Activated CD8-positive, alpha-beta memory T cell treated with anti-CD3 and anti-CD28 coated beads, Interleukin-2, amount 50 U/mL, for 1 hour (primary cell): ENCODE measurements at regions not wholly inside any gene's neighbourhood (a gene's known extent, or its start where the extent isn't known, plus 50 kb on each side); places are given as distances from the start of the nearest gene placed in this dataset.

Experiments
- DNase-seq: peaks from one replicate; pipeline ENCODE4 v3.0.0-alpha.2; 2020; ENCODE audit errors: extremely low read depth

- no peak for DNase-seq
Measured at GRCh38 chr2:241982706-241983570, 113.4 kb downstream of the RTP5 start.

GRCh38 chr2:241983571-241984270 lies 114.2 kb downstream of the RTP5 start:
- no peak for DNase-seq

- no peak for DNase-seq
Measured at GRCh38 chr2:241984271-241984655, 114.7 kb downstream of the RTP5 start.

GRCh38 chr2:241984658-241985057 lies 115.1 kb downstream of the RTP5 start:
- DNase-seq, result no peak

GRCh38 chr2:241985161-241985985 lies 115.8 kb downstream of the RTP5 start:
- DNase-seq, result peak; percentile 40

GRCh38 chr2:241985986-241986329 lies 116.4 kb downstream of the RTP5 start:
- DNase-seq, result no peak

GRCh38 chr2:241986836-241987641 lies 117.5 kb downstream of the RTP5 start:
- no peak for DNase-seq

GRCh38 chr2:241987726-241988125 lies 118.2 kb downstream of the RTP5 start:
- DNase-seq, result no peak

- DNase-seq, result no peak
Measured at GRCh38 chr2:241988146-241988545, 118.6 kb downstream of the RTP5 start.

GRCh38 chr2:241989074-241989473 lies 119.5 kb downstream of the RTP5 start:
- no peak for DNase-seq

- no peak for DNase-seq
Measured at GRCh38 chr2:241990466-241990865, 120.9 kb downstream of the RTP5 start.

- no peak for DNase-seq
Measured at GRCh38 chr2:241991299-241991698, 121.8 kb downstream of the RTP5 start.

- DNase-seq, result no peak
Measured at GRCh38 chr2:241992753-241993152, 123.2 kb downstream of the RTP5 start.

- no peak for DNase-seq
Measured at GRCh38 chr2:241993386-241994005, 124.0 kb downstream of the RTP5 start.

- no peak for DNase-seq
Measured at GRCh38 chr2:241994086-241994485, 124.6 kb downstream of the RTP5 start.

- DNase-seq, result no peak
Measured at GRCh38 chr2:241994556-241995213, 125.2 kb downstream of the RTP5 start.

GRCh38 chr2:241996100-241996499 lies 126.6 kb downstream of the RTP5 start:
- no peak for DNase-seq

GRCh38 chr2:241997017-241997416 lies 127.5 kb downstream of the RTP5 start:
- DNase-seq, result no peak

GRCh38 chr2:241999184-241999583 lies 129.7 kb downstream of the RTP5 start:
- DNase-seq, result no peak

- no peak for DNase-seq
Measured at GRCh38 chr2:242001853-242002252, 132.3 kb downstream of the RTP5 start.

- DNase-seq, result no peak
Measured at GRCh38 chr2:242002944-242003343, 133.4 kb downstream of the RTP5 start.
